T-helper 17 cell (primary cell): ENCODE measurements at regions not wholly inside any gene's neighbourhood (a gene's known extent, or its start where the extent isn't known, plus 50 kb on each side); places are given as distances from the start of the nearest gene placed in this dataset.
"Not testable (repeated sequence)": the region's sequence is repeated elsewhere in the genome, so short reads cannot be mapped to it uniquely, and the experiment has no call there.

Source experiments
- ATAC-seq: fragments of 150-1000 bp; cut with Tn5 transposase; 2 replicates; pipeline ENCODE4 v1.10.0; 2021; ENCODE audit warnings: mild to moderate bottlenecking, moderate library complexity
- DNase-seq, 3 donors: peaks; one replicate each; pipeline versions ENCODE4 v3.0.0 to v3.0.0-alpha.2; 2020 to 2021
- H3K9me3 ChIP-seq: one replicate; pipeline ENCODE4 v1.7.0; 2013; ENCODE audit warnings: low read length, mild to moderate bottlenecking; ENCODE audit not compliant: control insufficient read depth, poor library complexity, severe bottlenecking
- H3K27ac Mint-ChIP-seq: one replicate; pipeline ENCODE4 v1.8.0; 2022; ENCODE audit warnings: mild to moderate bottlenecking, moderate library complexity, mixed read lengths
- H3K27me3 Mint-ChIP-seq: one replicate; pipeline ENCODE4 v1.8.0; 2022; ENCODE audit warnings: mixed read lengths
- H3K36me3 Mint-ChIP-seq: one replicate; pipeline ENCODE4 v1.8.0; 2022; ENCODE audit warnings: low read depth, mixed read lengths
- H3K4me1 Mint-ChIP-seq: one replicate; pipeline ENCODE4 v1.8.0; 2022; ENCODE audit warnings: mild to moderate bottlenecking, mixed read lengths
- H3K4me3 Mint-ChIP-seq: one replicate; pipeline ENCODE4 v1.8.0; 2022; ENCODE audit warnings: mild to moderate bottlenecking, moderate library complexity, mixed read lengths

GRCh38 chr18:5052491-5052890 is 144.6 kb downstream of the AKAIN1 start:
- Mint-ChIP-seq H3K27ac (no peak overlapping the region), H3K27me3 (peaks cover 13% of the 10 kb centered on the region), H3K4me1 (peaks cover 2% of the 10 kb centered on the region), H3K4me3 (no peak overlapping the region), H3K36me3 (peaks cover 1% of the 10 kb centered on the region)
- H3K9me3 ChIP-seq: no peaks in the 10 kb centered on the region
- DNase-seq (no peak), ATAC-seq (no peak)

GRCh38 chr18:5051207-5051606 is 145.8 kb downstream of the AKAIN1 start:
- peaks cover 4% of the 10 kb centered on the region for H3K27me3 Mint-ChIP-seq
- no peaks in the 10 kb centered on the region for H3K4me1 Mint-ChIP-seq
- no peaks in the 10 kb centered on the region for H3K9me3 ChIP-seq
- no peak overlapping the region for H3K27ac Mint-ChIP-seq
- H3K36me3 Mint-ChIP-seq: no peaks in the 10 kb centered on the region
- DNase-seq: no peak
- no peak for ATAC-seq
- H3K4me3 Mint-ChIP-seq: no peak overlapping the region

GRCh38 chr18:5049124-5049523 is 147.9 kb downstream of the AKAIN1 start:
- Mint-ChIP-seq H3K27me3 (peaks cover 4% of the 10 kb centered on the region), H3K27ac (no peak overlapping the region), H3K4me1 (no peaks in the 10 kb centered on the region), H3K36me3 (no peaks in the 10 kb centered on the region), H3K4me3 (no peak overlapping the region)
- ATAC-seq (no peak), DNase-seq (no peak)
- H3K9me3 ChIP-seq: no peaks in the 10 kb centered on the region

- Mint-ChIP-seq H3K27me3 (peaks cover 27% of the 10 kb centered on the region), H3K36me3 (no peaks in the 10 kb centered on the region)
Observed at GRCh38 chr18:5040476-5040875, 156.6 kb downstream of the AKAIN1 start.

GRCh38 chr18:5036523-5036922 is 160.5 kb downstream of the AKAIN1 start:
- H3K27ac Mint-ChIP-seq: no peak overlapping the region
- ATAC-seq (no peak), DNase-seq (no peak)
- peaks cover 21% of the 10 kb centered on the region for H3K27me3 Mint-ChIP-seq
- no peaks in the 10 kb centered on the region for H3K9me3 ChIP-seq
- no peaks in the 10 kb centered on the region for H3K4me1 Mint-ChIP-seq
- no peak overlapping the region for H3K4me3 Mint-ChIP-seq
- no peaks in the 10 kb centered on the region for H3K36me3 Mint-ChIP-seq

More at GRCh38 chr18:5040476-5040875, 156.6 kb downstream of the AKAIN1 start:
- Mint-ChIP-seq H3K4me3 (no peak overlapping the region), H3K4me1 (no peaks in the 10 kb centered on the region), H3K27ac (no peak overlapping the region)
- DNase-seq: no peak
- no peaks in the 10 kb centered on the region for H3K9me3 ChIP-seq
- no peak for ATAC-seq

GRCh38 chr18:5031216-5031615 is 165.8 kb downstream of the AKAIN1 start:
- no peaks in the 10 kb centered on the region for H3K9me3 ChIP-seq
- no peaks in the 10 kb centered on the region for H3K36me3 Mint-ChIP-seq
- H3K4me1 Mint-ChIP-seq: no peaks in the 10 kb centered on the region
- no peak overlapping the region for H3K27ac Mint-ChIP-seq
- ATAC-seq (no peak), DNase-seq (no peak)
- H3K4me3 Mint-ChIP-seq: no peak overlapping the region
- H3K27me3 Mint-ChIP-seq: no peaks in the 10 kb centered on the region

- no peak for ATAC-seq
- no peak overlapping the region for H3K4me3 Mint-ChIP-seq
- no peaks in the 10 kb centered on the region for H3K4me1 Mint-ChIP-seq
- no peaks in the 10 kb centered on the region for H3K27me3 Mint-ChIP-seq
- H3K9me3 ChIP-seq: no peaks in the 10 kb centered on the region
- no peaks in the 10 kb centered on the region for H3K36me3 Mint-ChIP-seq
- DNase-seq: no peak
- no peak overlapping the region for H3K27ac Mint-ChIP-seq
Observed at GRCh38 chr18:5030636-5031035, 166.4 kb downstream of the AKAIN1 start.

GRCh38 chr18:5029592-5029991 is 167.5 kb downstream of the AKAIN1 start:
- no peaks in the 10 kb centered on the region for H3K4me1 Mint-ChIP-seq
- no peak overlapping the region for H3K4me3 Mint-ChIP-seq
- ATAC-seq (no peak), DNase-seq (no peak)
- no peaks in the 10 kb centered on the region for H3K27me3 Mint-ChIP-seq
- no peaks in the 10 kb centered on the region for H3K9me3 ChIP-seq
- no peak overlapping the region for H3K27ac Mint-ChIP-seq
- no peaks in the 10 kb centered on the region for H3K36me3 Mint-ChIP-seq

- H3K9me3 ChIP-seq: no peaks in the 10 kb centered on the region
- H3K4me3 Mint-ChIP-seq: no peak overlapping the region
- H3K36me3 Mint-ChIP-seq: no peaks in the 10 kb centered on the region
- H3K4me1 Mint-ChIP-seq: no peaks in the 10 kb centered on the region
- ATAC-seq: no peak
- no peak for DNase-seq
- no peak overlapping the region for H3K27ac Mint-ChIP-seq
- H3K27me3 Mint-ChIP-seq: peaks cover 11% of the 10 kb centered on the region
Observed at GRCh38 chr18:5024741-5025140, 172.3 kb downstream of the AKAIN1 start.

GRCh38 chr18:5021558-5021957 is 175.5 kb downstream of the AKAIN1 start:
- H3K4me3 Mint-ChIP-seq: no peak overlapping the region
- H3K27me3 Mint-ChIP-seq: peaks cover 11% of the 10 kb centered on the region
- H3K9me3 ChIP-seq: no peaks in the 10 kb centered on the region
- H3K27ac Mint-ChIP-seq: no peak overlapping the region
- no peaks in the 10 kb centered on the region for H3K4me1 Mint-ChIP-seq
- DNase-seq: no peak
- H3K36me3 Mint-ChIP-seq: no peaks in the 10 kb centered on the region
- no peak for ATAC-seq

GRCh38 chr18:5015213-5015612 is 181.8 kb downstream of the AKAIN1 start:
- ATAC-seq (no peak), DNase-seq (no peak)
- H3K4me1 Mint-ChIP-seq: no peaks in the 10 kb centered on the region
- no peak overlapping the region for H3K4me3 Mint-ChIP-seq
- H3K27me3 Mint-ChIP-seq: no peaks in the 10 kb centered on the region
- no peaks in the 10 kb centered on the region for H3K36me3 Mint-ChIP-seq
- H3K27ac Mint-ChIP-seq: no peak overlapping the region
- no peaks in the 10 kb centered on the region for H3K9me3 ChIP-seq

GRCh38 chr18:5004031-5004820 is 192.8 kb downstream of the AKAIN1 start:
- DNase-seq, H3K36me3 Mint-ChIP-seq, H3K27me3 Mint-ChIP-seq, H3K4me3 Mint-ChIP-seq, H3K4me1 Mint-ChIP-seq, ATAC-seq, H3K27ac Mint-ChIP-seq, H3K9me3 ChIP-seq: not testable (repeated sequence)

- Mint-ChIP-seq H3K4me3 (no peak overlapping the region), H3K27me3 (no peaks in the 10 kb centered on the region), H3K4me1 (no peaks in the 10 kb centered on the region), H3K36me3 (no peaks in the 10 kb centered on the region), H3K27ac (no peak overlapping the region)
- no peaks in the 10 kb centered on the region for H3K9me3 ChIP-seq
- no peak for DNase-seq
- no peak for ATAC-seq
Observed at GRCh38 chr18:4994710-4995109, 202.3 kb downstream of the AKAIN1 start.
